Activated CD4-positive, alpha-beta T cell treated with anti-CD3 and anti-CD28 coated beads, Interleukin-2, amount 50 U/mL, for 48 hours (primary cell): ENCODE measurements at regions not wholly inside any gene's neighbourhood (a gene's known extent, or its start where the extent isn't known, plus 50 kb on each side); places are given as distances from the start of the nearest gene placed in this dataset.
"Not testable (repeated sequence)": the region's sequence is repeated elsewhere in the genome, so short reads cannot be mapped to it uniquely, and the experiment has no call there.

Experiments used
- DNase-seq, 2 experiments: peaks; one replicate each; pipeline ENCODE4 v3.0.0-alpha.2; 2020

DNA sequence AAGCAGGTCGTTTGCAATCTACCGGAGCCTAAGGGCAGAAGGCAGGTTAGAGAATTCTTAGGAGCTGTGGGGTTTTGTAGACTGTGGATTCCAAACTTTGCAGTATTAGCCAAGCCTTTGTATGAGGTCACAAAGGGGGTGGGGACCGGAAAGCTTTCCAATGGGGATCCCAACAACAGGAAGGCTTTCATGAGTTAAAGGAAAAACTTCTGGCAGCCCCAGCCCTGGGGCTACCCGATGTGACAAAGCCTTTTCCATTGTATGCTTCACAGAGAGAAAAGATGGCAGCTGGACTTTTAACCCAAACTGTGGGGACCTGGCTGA lies 199.2 kb upstream of the PZP start:
- DNase-seq, result not testable (repeated sequence)

DNA sequence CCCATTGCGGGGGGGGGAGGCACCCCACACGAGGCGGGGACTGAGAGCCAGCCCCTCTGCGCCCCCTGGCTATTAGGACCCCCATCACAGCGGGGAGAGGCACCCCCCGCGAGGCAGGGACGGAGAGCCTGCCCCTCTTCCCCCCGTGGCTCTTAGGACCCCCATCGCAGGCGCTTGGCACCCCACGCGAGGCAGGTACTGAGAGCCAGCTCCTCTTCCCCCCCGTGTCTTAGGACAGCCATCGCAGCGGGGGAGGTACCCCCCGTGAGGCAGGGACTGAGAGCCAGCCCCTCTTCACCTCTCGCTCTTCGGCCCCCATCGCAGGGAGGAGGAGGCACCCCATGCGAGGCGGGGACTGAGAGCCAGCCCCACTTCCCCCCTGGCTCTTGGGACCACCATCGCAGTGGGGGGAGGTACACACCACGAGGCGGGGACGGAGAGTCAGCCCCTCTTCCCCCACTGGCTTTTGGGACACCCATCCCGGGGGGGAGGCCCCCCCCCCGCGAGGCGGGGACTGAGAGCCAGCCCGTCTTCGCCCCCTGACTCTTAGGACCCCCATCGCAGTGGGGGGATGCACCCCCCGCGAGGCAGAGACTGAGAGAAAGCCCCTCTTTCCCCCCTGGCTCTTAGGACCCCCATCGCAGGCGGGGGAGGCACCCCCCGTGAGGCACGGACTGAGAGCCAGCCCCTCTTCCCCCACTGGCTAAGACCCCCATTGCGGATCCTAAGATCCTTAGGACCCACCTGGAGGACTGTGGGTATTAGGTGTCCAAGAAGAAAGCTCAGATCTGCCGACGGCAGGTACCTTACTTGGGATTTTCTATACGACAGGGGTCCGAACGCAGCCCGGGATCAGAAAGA lies 198.6 kb upstream of the PZP start:
- DNase-seq, result no peak

DNA sequence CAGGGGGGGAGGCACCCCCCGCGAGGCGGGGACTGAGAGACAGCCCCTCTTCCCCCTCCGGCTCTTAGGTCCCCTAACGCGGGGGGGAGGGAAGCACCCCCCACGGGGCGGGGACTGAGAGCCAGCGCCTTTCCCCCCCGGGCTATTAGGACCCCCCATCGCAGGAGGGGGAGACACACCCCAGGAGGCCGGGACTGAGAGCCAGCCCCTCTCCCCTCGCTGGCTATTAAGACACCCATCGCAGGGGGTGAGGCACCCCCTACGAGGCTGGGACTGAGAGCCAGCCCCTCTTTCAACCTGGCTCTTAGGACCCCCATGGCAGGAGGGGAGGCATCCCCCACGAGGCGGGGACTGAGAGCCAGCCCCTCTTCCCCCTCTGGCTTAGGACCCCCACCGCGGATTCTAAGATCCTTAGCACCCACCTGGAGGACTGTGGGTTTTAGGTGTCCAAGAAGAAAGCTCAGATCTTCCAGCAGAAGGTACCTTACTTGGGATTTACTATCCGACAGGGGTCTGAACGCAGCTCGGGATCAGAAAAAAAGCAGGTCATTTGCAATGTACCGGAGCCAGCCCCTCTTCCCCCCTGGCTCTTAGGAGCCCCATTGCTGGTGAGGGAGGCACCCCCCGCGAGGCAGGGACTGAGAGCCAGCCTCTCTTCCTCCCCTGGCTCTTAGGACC lies 197.8 kb upstream of the PZP start:
- DNase-seq, result no peak

DNA sequence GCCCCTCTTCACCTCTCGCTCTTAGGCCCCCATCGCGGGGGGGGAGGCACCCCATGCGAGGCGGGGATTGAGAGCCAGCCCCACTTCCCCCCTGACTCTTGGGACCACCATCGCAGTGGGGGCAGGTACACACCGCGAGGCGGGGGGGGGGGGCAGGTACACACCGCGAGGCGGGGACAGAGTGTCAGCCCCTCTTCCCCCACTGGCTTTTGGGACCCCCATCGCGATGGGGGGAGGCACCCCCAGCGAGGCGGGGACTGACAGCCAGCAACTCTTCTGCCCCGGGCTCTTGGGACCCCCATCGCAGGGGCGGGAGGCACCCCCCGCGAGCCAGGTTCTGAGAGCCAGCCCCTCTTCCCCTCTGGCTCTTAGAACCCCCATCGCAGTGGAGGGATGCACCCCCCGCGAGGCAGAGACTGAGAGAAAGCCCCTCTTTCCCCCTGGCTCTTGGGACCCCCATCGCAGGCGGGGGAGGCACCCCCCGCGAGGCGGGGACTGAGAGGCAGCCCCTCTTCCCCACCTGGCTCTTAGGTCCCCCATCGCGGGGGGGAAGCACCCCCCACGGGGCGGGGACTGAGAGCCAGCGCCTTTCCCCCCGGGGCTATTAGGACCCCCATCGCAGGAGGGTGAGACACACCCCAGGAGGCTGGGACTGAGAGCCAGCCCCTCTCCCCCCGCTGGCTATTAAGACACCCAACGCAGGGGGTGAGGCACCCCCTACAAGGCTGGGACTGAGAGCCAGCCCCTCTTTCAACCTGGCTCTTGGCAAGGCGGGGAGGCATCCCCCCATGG lies 196.5 kb upstream of the PZP start:
- DNase-seq, result no peak

DNA sequence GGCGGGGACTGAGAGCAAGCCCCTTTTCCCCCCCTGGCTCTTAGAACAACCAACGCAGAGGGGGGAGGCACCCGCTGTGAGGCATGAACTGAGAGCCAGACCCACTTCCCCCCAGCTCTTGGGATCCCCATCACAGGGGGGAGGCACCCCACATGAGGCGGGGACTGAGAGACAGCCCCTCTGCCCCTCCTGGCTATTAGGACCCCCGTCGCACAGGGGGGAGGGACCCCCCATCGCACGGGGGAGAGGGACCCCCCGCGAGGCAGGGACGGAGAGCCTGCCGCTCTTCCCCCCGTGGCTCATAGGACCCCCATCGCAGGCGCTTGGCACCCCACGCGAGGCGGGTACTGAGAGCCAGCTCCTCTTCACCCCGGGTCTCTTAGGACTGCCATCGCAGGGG lies 195.8 kb upstream of the PZP start:
- DNase-seq, result no peak

DNA sequence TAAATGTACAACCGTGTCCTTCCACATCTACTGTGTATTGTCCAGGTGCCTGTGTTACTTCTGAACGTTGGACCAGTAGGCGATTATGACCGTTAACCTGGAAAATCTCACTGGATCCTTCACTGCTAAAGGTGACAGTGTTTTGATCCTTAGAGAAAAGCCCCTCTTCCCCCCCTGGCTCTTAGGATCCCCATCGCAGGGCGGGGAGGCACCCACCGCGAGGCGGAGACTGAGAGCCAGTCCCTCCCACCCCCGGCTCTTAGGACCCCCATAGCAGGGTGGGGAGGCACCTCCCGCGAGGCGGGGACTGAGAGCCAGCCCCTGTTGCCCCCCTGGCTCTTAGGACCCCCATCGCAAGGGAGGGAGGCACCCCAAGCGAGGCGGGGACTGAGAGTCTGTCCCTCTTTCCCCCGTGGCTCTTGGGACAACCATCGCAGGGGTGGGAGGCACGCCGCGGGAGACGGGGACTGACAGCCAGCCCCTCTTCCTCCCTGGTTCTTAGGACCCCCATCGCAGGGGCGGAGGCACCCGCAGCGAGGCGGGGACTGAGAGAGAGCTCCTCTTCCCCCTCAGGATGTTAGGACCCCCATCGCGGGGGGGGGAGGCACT lies 194.3 kb upstream of the PZP start:
- not testable (repeated sequence) for DNase-seq

DNA sequence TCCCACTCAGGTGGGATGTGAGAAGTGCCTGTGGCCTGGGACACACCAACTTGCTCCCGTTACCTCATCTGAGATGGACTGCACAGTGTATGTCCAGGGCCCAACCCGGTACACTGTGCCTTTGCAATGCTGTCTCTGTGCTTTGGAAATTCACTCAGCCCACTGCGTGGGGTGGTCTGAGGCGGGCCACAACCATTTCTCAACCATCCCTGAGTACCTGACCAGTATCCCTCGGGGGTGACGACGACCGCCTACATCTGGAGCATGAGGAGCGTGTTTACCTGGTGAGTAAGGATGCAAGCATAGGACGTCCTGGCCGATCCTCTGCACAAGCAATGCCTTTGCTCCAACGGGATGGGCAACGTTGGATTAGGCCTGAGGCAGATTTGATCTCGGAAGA lies 188.2 kb upstream of the PZP start:
- not testable (repeated sequence) for DNase-seq

DNA sequence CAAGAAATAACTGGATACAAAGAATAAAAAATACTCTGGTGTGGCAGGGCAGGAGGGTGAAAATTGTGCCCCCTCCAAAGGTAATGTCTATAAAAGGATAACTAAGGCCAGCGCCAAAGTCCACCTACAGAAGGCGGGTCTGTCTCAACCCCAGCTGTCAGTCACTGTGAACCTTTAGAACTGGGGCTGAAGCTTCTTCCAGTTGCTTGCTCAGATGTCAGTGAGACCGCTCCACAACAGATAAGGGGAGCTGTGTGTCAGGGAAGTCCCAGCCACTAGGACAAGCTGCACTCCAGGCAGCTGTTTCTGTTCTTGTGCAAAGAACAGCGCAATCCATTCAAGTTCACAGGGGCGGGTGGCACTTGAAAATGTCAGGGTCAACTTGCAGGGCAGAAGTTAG lies 187.0 kb upstream of the PZP start:
- not testable (repeated sequence) for DNase-seq

DNA sequence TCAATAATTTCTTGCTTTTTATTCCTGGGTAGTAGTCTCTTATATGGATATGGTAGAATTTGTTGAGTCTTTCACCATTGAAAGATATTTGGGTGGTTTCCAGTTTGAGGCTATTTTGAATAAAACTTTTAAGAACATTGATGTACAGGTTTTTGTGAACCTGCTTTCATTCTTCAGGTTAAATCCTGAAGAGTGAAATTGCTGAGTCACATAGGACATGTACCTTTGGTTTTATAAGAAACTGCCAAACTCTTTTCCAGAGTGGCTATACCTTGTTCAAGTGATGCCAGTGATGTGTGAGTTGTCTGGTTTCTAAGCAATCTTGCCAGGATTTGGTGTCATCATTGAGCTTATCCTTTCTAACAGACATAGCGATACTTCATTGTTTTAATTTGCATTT lies 184.6 kb upstream of the PZP start:
- DNase-seq, result no peak

DNA sequence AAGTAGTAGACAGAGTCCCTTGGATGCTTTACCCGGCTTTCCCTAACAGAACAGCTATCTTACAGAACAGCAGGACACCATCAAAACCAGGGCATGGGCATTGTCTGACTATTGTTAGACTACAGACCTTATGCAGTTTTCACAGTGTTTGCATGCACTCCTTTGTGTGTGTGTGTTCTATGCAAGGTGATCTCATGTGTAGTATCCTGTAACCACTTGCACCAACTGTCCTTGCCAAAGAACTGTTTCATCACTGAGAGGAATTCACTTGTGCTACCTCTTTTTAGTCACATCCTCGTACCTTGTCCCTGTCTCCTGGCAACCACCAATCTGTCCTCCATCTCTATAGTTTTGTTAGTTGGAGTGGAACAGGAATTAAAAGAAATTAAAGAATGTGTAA lies 183.6 kb upstream of the PZP start:
- DNase-seq, result no peak

DNA sequence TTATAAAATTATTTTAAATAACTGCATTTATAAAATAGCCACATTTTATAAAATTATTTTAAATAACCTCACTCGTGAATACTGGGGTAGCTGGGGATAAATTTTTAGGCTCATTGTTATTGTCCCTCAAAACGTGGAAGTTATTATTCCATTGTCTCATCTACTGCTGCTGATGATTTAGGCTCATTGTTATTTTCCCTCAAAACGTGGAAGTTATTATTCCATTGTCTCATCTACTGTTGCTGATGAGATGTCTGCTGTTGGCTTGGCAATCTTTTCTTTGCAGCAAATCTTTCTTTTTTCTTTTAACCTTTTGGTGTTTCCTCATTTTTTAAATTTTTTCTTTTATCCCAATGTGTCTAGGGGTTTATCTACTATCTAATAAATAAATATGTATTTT lies 182.6 kb upstream of the PZP start:
- DNase-seq, result no peak

DNA sequence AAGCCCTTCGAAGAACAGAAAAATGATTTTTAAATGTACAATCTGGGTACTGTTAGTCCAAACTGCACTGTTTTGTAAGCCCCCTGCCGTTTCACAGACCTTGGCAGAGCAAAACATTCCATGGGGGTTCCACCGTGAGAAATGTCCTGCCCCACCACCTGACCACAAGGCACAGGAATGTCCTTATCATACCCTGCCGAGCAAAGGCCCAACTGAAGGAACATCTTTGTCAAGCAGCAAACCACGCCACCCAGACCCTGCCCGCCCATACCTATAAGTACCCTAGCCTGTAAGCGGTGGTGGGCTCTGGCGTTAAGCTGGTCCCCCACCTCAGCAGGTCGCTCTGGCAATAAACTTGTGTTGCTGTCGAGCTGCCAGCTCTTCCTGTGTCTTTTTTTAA lies 181.6 kb upstream of the PZP start:
- no peak for DNase-seq

DNA sequence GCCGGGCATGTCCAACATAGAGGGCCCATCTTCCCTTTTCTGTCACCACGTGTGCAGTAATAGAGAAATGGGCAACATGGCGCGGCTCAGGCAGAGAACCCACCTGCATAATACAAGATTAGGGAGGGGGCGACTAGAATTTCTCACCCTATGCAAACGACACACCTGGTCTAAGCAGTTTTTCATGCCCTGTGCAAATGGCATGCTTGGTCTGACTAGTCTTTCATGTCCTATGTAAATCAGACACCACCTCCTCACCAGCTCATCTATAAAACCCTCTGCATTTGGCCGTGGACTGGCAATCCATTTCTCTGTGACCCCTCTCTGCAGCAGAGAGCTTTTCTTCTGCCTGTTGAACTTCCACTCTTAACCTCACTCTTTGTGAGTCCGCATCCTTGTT lies 180.2 kb upstream of the PZP start:
- no peak for DNase-seq

DNA sequence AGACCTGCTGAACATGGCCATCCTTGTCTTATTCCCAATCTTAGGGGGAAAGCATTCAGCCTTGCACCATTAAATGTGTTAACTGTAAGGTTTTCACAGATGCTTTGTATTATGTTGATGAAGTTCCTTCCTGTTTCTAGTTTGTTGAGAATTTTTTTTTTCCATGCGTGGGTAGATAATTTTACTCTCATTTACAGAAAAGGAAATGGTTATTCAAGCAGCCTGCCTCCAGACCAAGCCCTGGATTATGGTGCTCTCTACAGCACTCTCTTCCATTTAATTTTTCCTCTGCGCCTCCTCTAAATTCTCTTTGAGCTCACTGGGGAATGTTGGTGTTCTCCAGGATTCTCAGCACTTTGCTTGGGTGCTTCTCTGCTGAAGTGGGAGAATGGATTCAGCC lies 179.3 kb upstream of the PZP start:
- DNase-seq, result no peak

DNA sequence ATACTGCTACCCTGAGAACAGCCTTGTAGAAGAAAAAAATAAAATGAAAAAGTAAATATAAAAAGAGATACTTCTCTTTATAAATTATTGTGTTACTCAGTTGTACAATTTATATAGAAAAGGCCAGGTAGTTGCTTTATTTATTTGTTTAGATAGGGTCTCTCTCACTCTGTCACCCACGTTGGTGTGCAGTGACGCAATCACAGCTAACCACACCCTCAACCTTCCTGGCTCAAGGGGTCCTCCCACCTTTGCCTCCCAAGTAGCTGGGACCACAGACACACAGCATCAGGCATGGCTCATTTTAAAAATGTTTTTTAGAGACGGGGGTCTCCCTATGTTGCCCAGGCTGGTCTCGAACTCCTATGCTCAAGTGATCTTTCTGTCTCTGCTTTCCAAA lies 175.4 kb upstream of the PZP start:
- no peak for DNase-seq

DNA sequence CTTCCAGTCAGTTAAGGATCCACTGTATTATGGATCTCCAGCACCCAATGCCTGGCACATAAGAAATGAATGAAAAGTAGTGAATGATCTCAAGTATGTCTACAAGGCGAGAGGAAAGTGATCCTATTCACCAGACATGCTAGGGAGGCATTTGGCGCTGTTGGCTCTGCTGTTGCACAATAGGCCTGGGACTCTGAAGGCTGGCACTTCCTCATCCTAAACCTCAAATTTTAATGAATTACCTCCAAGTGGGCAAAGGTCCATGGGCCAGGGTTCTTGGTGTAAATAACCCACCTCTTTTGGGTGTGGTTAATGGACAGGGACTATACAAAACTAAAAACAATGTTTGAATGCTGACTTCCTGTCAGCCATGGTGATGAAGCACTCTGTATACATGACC lies 173.4 kb upstream of the PZP start:
- DNase-seq, result no peak

DNA sequence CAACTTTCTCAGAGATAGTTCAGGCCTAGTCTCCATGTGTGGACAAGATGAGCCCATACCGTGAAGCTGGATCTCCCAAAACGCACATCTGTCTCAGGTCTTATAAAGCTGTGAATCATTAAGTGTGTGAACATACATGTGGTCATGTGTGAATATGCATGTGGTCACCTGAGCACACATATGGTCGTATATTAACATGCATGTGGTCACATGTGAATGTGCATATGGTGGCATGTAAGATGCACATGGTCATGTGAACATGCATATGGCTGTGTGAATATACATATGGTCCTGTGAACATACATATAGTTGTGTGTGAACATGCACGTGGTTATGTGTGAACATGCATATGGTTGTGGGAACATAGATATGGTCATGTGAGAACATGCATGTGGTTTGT lies 172.5 kb upstream of the PZP start:
- no peak for DNase-seq

DNA sequence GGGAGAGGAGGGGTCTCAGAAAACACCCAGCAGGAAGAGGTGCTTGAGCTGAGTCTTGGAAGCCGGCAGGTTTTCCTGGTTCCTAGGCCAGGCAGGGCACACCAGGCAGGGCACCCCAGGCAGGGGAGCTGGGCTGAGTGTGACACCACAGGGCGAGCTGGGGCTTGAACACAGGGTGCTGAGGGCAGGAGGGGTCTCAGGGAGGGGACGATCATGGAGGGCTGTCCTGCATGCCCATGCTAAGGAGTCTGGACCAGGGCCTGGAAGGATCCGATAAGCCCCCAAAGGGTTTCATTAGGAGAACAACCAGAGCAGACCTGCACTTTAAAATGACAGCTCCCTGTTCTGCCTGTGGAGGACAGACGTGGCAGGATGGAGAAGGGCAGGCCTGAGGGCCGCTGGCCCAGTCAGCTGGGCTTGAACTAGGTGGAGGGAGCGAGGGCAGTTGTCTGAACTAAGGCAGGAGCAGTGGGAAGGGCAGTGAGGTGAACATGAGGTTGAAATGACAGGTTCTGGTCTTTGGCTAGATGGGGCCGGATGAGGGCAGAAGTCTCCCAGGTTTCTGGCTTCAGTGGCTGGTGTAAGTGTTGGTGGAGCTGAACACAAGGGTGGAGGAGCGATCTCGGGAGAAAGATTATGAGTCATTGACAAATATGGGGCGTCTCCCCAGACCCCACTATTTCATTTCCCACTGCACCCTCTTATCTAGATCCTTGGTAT lies 171.0 kb upstream of the PZP start:
- no peak for DNase-seq

DNA sequence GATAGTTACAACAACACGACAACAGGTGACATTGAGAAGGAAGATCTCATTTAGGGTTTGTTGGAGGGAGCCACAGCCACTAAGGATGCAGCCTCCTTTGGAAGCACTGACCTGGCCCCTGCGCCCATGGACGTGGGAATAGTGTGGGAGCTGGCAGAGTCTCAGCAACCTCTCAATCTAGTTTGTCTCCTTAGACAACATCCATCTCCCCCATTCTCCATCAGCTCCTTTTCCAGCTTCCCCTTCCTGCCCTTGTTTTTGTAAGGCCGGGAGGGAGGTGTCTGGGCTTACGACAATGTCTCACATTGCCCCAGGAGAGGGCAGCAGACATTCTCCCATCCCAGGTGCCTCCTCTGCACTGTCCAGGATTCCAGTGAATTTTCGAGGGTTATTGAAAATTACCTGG lies 170.2 kb upstream of the PZP start:
- DNase-seq, result no peak

DNA sequence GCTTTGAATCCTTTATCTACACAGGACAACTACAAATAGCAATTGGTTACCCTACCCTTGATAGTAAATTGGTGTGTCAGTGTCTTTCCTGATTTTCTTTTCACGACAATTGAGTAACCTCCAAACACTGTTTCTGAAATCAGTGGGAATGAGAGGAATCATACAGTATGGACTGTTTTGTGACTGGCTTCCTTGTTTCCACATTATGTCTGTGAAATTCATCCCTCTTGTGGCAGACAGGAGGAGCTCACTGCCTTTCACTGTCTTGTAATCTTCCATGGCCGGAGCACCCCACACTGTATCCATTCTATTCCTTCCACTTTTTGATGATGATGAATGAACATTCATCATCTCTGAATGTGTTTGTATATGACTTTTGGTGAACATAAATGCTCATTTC lies 164.0 kb upstream of the PZP start:
- DNase-seq, result no peak

DNA sequence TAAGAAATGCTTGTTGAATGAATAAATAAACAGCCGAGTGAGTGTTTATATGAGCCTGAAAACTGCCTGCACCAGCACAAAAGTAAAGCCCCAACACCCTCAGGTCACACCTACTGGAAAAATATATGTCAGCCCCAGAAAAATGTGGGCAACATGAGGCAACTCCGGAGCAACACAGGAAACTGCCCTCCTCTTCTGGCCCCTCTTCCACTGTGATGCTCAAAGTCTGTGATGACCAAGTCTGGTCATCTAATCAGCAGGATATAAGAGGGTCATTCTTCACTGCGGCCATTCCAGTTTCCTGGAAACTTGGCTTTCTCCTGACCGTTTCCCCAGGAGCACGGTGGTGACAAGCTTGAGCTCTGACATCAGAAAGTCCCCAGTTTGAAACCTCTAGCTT lies 159.6 kb upstream of the PZP start:
- no peak for DNase-seq

DNA sequence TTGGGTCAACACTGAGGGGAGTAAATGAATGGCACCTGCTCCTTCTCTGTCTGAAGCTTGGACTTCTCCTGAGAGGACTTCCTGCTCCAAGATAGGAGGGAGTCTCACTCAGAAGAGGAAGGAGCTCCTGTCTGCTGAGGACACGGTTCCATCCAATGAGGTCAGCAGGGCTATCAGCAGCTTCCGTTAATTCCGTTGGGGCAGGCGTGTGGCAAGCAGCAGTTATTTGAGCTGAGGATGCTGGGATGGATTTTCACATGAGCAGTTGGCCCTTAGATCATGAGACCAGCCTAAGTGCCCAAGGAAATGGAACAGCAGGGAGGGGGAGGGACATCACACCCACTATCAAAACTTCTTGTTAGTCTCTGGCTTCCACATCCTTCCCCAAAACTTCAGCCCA lies 159.0 kb upstream of the PZP start:
- no peak for DNase-seq

DNA sequence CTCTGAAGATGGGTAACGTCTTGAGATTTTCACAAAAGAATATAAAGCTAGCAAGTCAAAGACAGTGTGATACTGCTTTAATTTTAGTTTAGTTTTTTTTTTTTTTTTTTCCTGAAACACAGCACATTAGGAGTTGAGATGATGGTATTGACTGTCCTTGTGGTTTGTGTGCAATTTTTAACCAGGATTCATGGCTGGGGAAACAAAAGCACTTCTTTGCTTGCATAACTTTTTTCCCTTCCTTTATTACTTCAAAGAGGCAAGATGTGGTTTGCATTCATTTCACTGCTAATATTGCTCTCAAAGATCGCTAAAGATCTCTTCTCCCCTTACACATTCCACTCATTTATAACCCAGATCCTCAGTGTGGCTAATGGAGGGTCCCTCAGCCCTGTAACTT lies 157.1 kb upstream of the PZP start:
- DNase-seq, result no peak
